ENCODE measurements at regions not wholly inside any gene's neighbourhood (a gene's known extent, or its start where the extent isn't known, plus 50 kb on each side); places are given as distances from the start of the nearest gene placed in this dataset.

GRCh38 chrX:106247162-106247561 lies 79.1 kb downstream of the PWWP3B start:
- no peak for TF ChIP-seq CTCF (IDR thresholded peaks at IDR 0.05)
- no peak for TF ChIP-seq ZFX (IDR thresholded peaks at IDR 0.05; ENCODE audit: borderline replicate concordance)

Measured in 22Rv1 (cell line).